ENCODE measurements at regions not wholly inside any gene's neighbourhood (a gene's known extent, or its start where the extent isn't known, plus 50 kb on each side); places are given as distances from the start of the nearest gene placed in this dataset.

DNA sequence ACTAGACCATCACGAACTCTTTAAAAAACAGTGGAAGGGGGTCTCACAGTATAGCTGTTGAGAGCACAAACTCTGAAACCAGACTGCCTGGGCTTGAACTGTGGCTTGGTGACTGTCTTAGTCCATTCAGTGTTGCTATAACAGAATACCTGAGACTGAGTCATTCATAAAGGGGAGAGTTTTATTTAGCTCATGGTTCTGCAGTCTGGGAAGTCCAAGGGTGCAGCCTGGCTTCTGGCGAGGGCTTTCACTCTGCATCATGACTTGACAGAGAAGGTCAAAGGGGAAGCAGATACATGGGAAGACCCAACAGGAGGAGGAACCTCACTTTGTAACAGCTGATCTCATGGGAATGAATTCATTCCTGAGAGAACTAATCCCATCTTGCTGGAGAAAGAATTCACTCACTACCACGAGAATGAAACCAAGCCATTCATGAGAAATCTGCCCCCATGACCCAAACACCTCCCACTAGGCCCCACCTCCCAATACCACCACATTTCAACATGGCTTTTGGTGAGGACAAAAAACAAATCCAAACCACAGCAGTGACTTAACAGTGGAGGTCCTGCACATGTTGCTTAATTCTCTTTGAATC is 116.7 kb upstream of the STOX2 start:
- TF ChIP-seq, protein P1, sequence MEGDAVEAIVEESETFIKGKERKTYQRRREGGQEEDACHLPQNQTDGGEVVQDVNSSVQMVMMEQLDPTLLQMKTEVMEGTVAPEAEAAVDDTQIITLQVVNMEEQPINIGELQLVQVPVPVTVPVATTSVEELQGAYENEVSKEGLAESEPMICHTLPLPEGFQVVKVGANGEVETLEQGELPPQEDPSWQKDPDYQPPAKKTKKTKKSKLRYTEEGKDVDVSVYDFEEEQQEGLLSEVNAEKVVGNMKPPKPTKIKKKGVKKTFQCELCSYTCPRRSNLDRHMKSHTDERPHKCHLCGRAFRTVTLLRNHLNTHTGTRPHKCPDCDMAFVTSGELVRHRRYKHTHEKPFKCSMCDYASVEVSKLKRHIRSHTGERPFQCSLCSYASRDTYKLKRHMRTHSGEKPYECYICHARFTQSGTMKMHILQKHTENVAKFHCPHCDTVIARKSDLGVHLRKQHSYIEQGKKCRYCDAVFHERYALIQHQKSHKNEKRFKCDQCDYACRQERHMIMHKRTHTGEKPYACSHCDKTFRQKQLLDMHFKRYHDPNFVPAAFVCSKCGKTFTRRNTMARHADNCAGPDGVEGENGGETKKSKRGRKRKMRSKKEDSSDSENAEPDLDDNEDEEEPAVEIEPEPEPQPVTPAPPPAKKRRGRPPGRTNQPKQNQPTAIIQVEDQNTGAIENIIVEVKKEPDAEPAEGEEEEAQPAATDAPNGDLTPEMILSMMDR (conservative IDR thresholded peaks at IDR 0.05; ENCODE audit: low read depth, low read length): no peak
- TF ChIP-seq EZH2 (IDR thresholded peaks at IDR 0.05; ENCODE audit: borderline replicate concordance, low read depth, low read length, poor library complexity, severe bottlenecking): no peak
